NAMALWA (cell line): ENCODE measurements at regions not wholly inside any gene's neighbourhood (a gene's known extent, or its start where the extent isn't known, plus 50 kb on each side); places are given as distances from the start of the nearest gene placed in this dataset.

ENCODE experiments used
- DNase-seq: peaks from one replicate; pipeline ENCODE4 v3.0.0-alpha.2; 2015; ENCODE audit warnings: low spot score

- no peak for DNase-seq
These were observed 421.9 kb upstream of the PRICKLE1 start for GRCh38 chr12:43011383-43011926.

GRCh38 chr12:43009846-43010240 is 420.3 kb upstream of the PRICKLE1 start:
- no peak for DNase-seq

- no peak for DNase-seq
These were observed 419.7 kb upstream of the PRICKLE1 start for GRCh38 chr12:43008953-43009845.

- DNase-seq = no peak
These were observed 415.4 kb upstream of the PRICKLE1 start for GRCh38 chr12:43004908-43005307.

- no peak for DNase-seq
These were observed 414.6 kb upstream of the PRICKLE1 start for GRCh38 chr12:43004141-43004540.

GRCh38 chr12:42996869-42997431 is 407.4 kb upstream of the PRICKLE1 start:
- DNase-seq = no peak

- DNase-seq = no peak
These were observed 403.3 kb upstream of the PRICKLE1 start for GRCh38 chr12:42992826-42993225.

GRCh38 chr12:42990387-42990786 is 400.8 kb upstream of the PRICKLE1 start:
- DNase-seq = no peak

- DNase-seq = no peak
These were observed 397.7 kb upstream of the PRICKLE1 start for GRCh38 chr12:42987216-42987650.

GRCh38 chr12:42985506-42985905 is 396.0 kb upstream of the PRICKLE1 start:
- DNase-seq = no peak

- DNase-seq = no peak
These were observed 393.3 kb upstream of the PRICKLE1 start for GRCh38 chr12:42982828-42983227.

- no peak for DNase-seq
These were observed 391.8 kb upstream of the PRICKLE1 start for GRCh38 chr12:42981379-42981778.

GRCh38 chr12:42980441-42980840 is 390.9 kb upstream of the PRICKLE1 start:
- no peak for DNase-seq

- no peak for DNase-seq
These were observed 390.2 kb upstream of the PRICKLE1 start for GRCh38 chr12:42979746-42980145.

GRCh38 chr12:42978708-42979107 is 389.2 kb upstream of the PRICKLE1 start:
- DNase-seq = no peak

- no peak for DNase-seq
These were observed 388.1 kb upstream of the PRICKLE1 start for GRCh38 chr12:42977451-42978230.

GRCh38 chr12:42976620-42977019 is 387.1 kb upstream of the PRICKLE1 start:
- DNase-seq = no peak

GRCh38 chr12:42976122-42976521 is 386.6 kb upstream of the PRICKLE1 start:
- DNase-seq = no peak

- no peak for DNase-seq
These were observed 379.8 kb upstream of the PRICKLE1 start for GRCh38 chr12:42969355-42969754.

GRCh38 chr12:42968426-42968825 is 378.9 kb upstream of the PRICKLE1 start:
- no peak for DNase-seq

- no peak for DNase-seq
These were observed 378.3 kb upstream of the PRICKLE1 start for GRCh38 chr12:42967850-42968249.

- DNase-seq = no peak
These were observed 374.4 kb upstream of the PRICKLE1 start for GRCh38 chr12:42963988-42964387.
